Lung (tissue), 11 donors: ENCODE measurements at regions not wholly inside any gene's neighbourhood (a gene's known extent, or its start where the extent isn't known, plus 50 kb on each side); places are given as distances from the start of the nearest gene placed in this dataset.
"Not testable (repeated sequence)": the region's sequence is repeated elsewhere in the genome, so short reads cannot be mapped to it uniquely, and the experiment has no call there.

Experiments
- ATAC-seq: fragments of 200-7000 bp; cut with Tn5 transposase; one replicate; pipeline ENCODE4 v1.9.1; 2020; ENCODE audit warnings: moderate number of reproducible peaks; ENCODE audit not compliant: insufficient read depth, low FRiP score
- DNase-seq, 3 donors: peaks; one replicate each; pipeline ENCODE4 v3.0.0-alpha.2; 2013 to 2017
- H3K27ac ChIP-seq, 2 donors: one replicate each; pipeline ENCODE4 v1.5.1; 2013; ENCODE audit warnings: mild to moderate bottlenecking in 2 of 2, moderate library complexity in 2 of 2, control low read depth in 1 of 2, inconsistent platforms in 1 of 2, low read depth in 1 of 2, low read length in 1 of 2
- H3K27me3 ChIP-seq, 3 donors: one replicate each; pipeline ENCODE4 v1.5.1; 2013; ENCODE audit warnings: low read length in 2 of 3; ENCODE audit not compliant: control insufficient read depth in 3 of 3, insufficient read depth in 3 of 3
- H3K36me3 ChIP-seq, 4 donors: one replicate each; pipeline ENCODE4 v1.5.1; 2013; ENCODE audit warnings: low read length in 4 of 4, mild to moderate bottlenecking in 1 of 4, moderate library complexity in 1 of 4; ENCODE audit not compliant: control insufficient read depth in 4 of 4, insufficient read depth in 4 of 4
- H3K4me1 ChIP-seq, 5 donors: one replicate each; pipeline ENCODE4 v1.5.1; 2013; ENCODE audit warnings: low read length in 5 of 5, mild to moderate bottlenecking in 2 of 5, moderate library complexity in 1 of 5; ENCODE audit not compliant: control insufficient read depth in 5 of 5, insufficient read depth in 5 of 5
- H3K4me3 ChIP-seq: one replicate; pipeline ENCODE4 v1.5.1; 2013; ENCODE audit warnings: mild to moderate bottlenecking, control low read depth, moderate library complexity
- H3K9ac ChIP-seq, 2 donors: one replicate each; pipeline ENCODE4 v1.5.1; 2013; ENCODE audit warnings: low read length in 2 of 2, control low read depth in 1 of 2; ENCODE audit not compliant: insufficient read depth in 1 of 2
- H3K9me3 ChIP-seq, 4 donors: one replicate each; pipeline ENCODE4 v1.5.1; 2013; ENCODE audit warnings: low read length in 3 of 4, mild to moderate bottlenecking in 1 of 4, moderate library complexity in 1 of 4; ENCODE audit not compliant: control insufficient read depth in 4 of 4, insufficient read depth in 3 of 4
- CTCF ChIP-seq: IDR thresholded peaks from 2 replicates; pipeline ENCODE4 v1.5.1; 2012; ENCODE audit warnings: mild to moderate bottlenecking; ENCODE audit errors: control extremely low read depth, extremely low read depth
- WGBS, 2 donors: extraction: QIAGEN DNeasy Blood & Tissue Kit; methylation state at CpG; one replicate each; pipeline ENCODE4 v1.1.7; 2013; 5-methylcytosine and 5-hydroxymethylcytosine counted together
- donor health status: control.
- donor health status: control.
- donor health status: Bipolar disorder and iron deficiency.
- donor health status: healthy.
- donor health status: DM: yes; HTN: yes; CAD: no.

GRCh38 chr3:10653241-10653640 is 147.9 kb upstream of the ATP2B2 start:
- Histone ChIP-seq H3K27ac (no peak overlapping the region), H3K36me3 (no peaks in the 10 kb centered on the region), H3K4me3 (no peak overlapping the region), H3K27me3 (peaks cover 0 to 4% (median 0%) of the 10 kb centered on the region in 3 donors), H3K9ac (no peak overlapping the region), H3K9me3 (peaks cover 0 to 9% (median 0%) of the 10 kb centered on the region in 4 donors), H3K4me1 (no peaks in the 10 kb centered on the region)
- DNase-seq (no peak), ATAC-seq (no peak)
- WGBS, 2 donors: 66 to 82% methylated on average over 4 of the region's 4 CpGs
- no peak for TF ChIP-seq CTCF

GRCh38 chr3:10653866-10654611 is 148.7 kb upstream of the ATP2B2 start:
- H3K36me3 ChIP-seq: no peaks in the 10 kb centered on the region
- DNase-seq (no peak), ATAC-seq (no peak)
- peaks cover 0 to 4% (median 0%) of the 10 kb centered on the region in 3 donors for H3K27me3 ChIP-seq
- no peaks in the 10 kb centered on the region for H3K4me1 ChIP-seq
- H3K9me3 ChIP-seq: peaks cover 0 to 8% (median 0%) of the 10 kb centered on the region in 4 donors
- no peak overlapping the region for H3K9ac ChIP-seq
- no peak overlapping the region for H3K4me3 ChIP-seq
- no peak overlapping the region for H3K27ac ChIP-seq
- no peak for TF ChIP-seq CTCF
- WGBS, 2 donors: 75 to 85% methylated on average over 8 of the region's 8 CpGs

GRCh38 chr3:10655105-10655504 is 149.7 kb upstream of the ATP2B2 start:
- Histone ChIP-seq H3K4me3 (no peak overlapping the region), H3K9me3 (peaks cover 0 to 8% (median 0%) of the 10 kb centered on the region in 4 donors), H3K27me3 (peaks cover 0 to 4% (median 0%) of the 10 kb centered on the region in 3 donors), H3K27ac (no peak overlapping the region), H3K4me1 (no peaks in the 10 kb centered on the region), H3K9ac (no peak overlapping the region), H3K36me3 (no peaks in the 10 kb centered on the region)
- DNase-seq (no peak), ATAC-seq (no peak)
- no peak for TF ChIP-seq CTCF
- 53 to 77% methylated on average over 3 of the region's 3 CpGs for WGBS, 2 donors

- not testable (repeated sequence) for H3K36me3 ChIP-seq, H3K27me3 ChIP-seq, H3K9me3 ChIP-seq, H3K27ac ChIP-seq, DNase-seq, ATAC-seq, H3K4me3 ChIP-seq, H3K9ac ChIP-seq, H3K4me1 ChIP-seq
- WGBS, 2 donors: 49 to 56% methylated on average over 5 of the region's 5 CpGs
Measured at GRCh38 chr3:10657339-10657738, 152.0 kb upstream of the ATP2B2 start.
